Ectodermal cell (in vitro differentiated cells): ENCODE measurements at regions not wholly inside any gene's neighbourhood (a gene's known extent, or its start where the extent isn't known, plus 50 kb on each side); places are given as distances from the start of the nearest gene placed in this dataset.

Experiments used
- H3K27ac ChIP-seq: 2 replicates; pipeline ENCODE4 v1.7.0; 2013; ENCODE audit warnings: mild to moderate bottlenecking, low read depth, low read length; ENCODE audit not compliant: insufficient read depth, poor library complexity, severe bottlenecking
- H3K27me3 ChIP-seq: 2 replicates; pipeline ENCODE4 v1.7.0; 2013; ENCODE audit warnings: mild to moderate bottlenecking, low read length; ENCODE audit not compliant: insufficient read depth, control insufficient read depth, poor library complexity, severe bottlenecking
- H3K36me3 ChIP-seq: one replicate; pipeline ENCODE4 v1.7.0; 2013; ENCODE audit warnings: low read length; ENCODE audit not compliant: control insufficient read depth, insufficient read depth
- H3K4me1 ChIP-seq: one replicate; pipeline ENCODE4 v1.7.0; 2013; ENCODE audit warnings: low read length; ENCODE audit not compliant: control insufficient read depth, insufficient read depth
- H3K4me3 ChIP-seq: 2 replicates; pipeline ENCODE4 v1.7.0; 2013; ENCODE audit warnings: low read depth, low read length, control low read depth; ENCODE audit not compliant: insufficient read depth
- H3K9me3 ChIP-seq: 2 replicates; pipeline ENCODE4 v1.7.0; 2013; ENCODE audit warnings: mild to moderate bottlenecking, low read length, moderate library complexity; ENCODE audit not compliant: control insufficient read depth
- WGBS, 2 experiments: methylation state at CpG; one replicate each; pipeline ENCODE4 v1.1.7; 2013; ENCODE audit warnings: missing lambda C conversion rate in 2 of 2; 5-methylcytosine and 5-hydroxymethylcytosine counted together

GRCh38 chr7:69335331-69335730 is 262.9 kb upstream of the AUTS2 start:
- Histone ChIP-seq H3K27ac (no peak overlapping the region), H3K9me3 (no peaks in the 10 kb centered on the region), H3K36me3 (no peaks in the 10 kb centered on the region), H3K27me3 (no peaks in the 10 kb centered on the region), H3K4me1 (no peaks in the 10 kb centered on the region), H3K4me3 (no peak overlapping the region)
- WGBS, 2 experiments, result 91 to 94% methylated on average over 8 of the region's 8 CpGs

- Histone ChIP-seq H3K27me3 (no peaks in the 10 kb centered on the region), H3K36me3 (no peaks in the 10 kb centered on the region), H3K4me3 (no peak overlapping the region), H3K9me3 (no peaks in the 10 kb centered on the region), H3K27ac (no peak overlapping the region), H3K4me1 (no peaks in the 10 kb centered on the region)
- 91 to 100% methylated on average over 3 of the region's 3 CpGs for WGBS, 2 experiments
Observed at GRCh38 chr7:69336976-69337375, 261.3 kb upstream of the AUTS2 start.

DNA sequence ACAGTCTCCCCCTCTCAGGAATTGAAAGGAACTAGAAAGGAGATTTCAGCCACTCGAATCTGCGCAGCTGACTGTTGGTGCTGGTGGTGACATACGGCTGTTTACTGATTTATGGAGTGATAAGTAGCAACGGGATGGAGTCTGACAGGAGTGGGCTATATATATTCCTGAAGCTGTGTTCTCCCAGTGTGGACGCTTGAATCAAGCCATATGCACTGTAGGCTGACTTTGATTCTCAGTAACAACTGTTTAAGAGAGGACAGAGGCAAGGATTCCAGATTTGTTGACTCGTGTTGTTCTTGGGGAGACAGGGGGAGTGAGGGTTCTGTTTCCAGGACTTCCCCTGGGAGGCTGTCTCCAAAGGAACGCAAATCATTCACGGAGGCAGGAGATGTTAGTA is 260.1 kb upstream of the AUTS2 start:
- 90 to 93% methylated on average over 8 of the region's 8 CpGs for WGBS, 2 experiments
- no peaks in the 10 kb centered on the region for H3K9me3 ChIP-seq
- no peak overlapping the region for H3K4me3 ChIP-seq

GRCh38 chr7:69341288-69341687 is 257.0 kb upstream of the AUTS2 start:
- Histone ChIP-seq H3K4me1 (no peaks in the 10 kb centered on the region), H3K9me3 (no peaks in the 10 kb centered on the region), H3K27ac (no peak overlapping the region), H3K27me3 (no peaks in the 10 kb centered on the region), H3K4me3 (no peak overlapping the region), H3K36me3 (no peaks in the 10 kb centered on the region)
- 89 to 98% methylated on average over 1 of the region's 1 CpG for WGBS, 2 experiments

More for the DNA sequence above, 260.1 kb upstream of the AUTS2 start:
- no peak overlapping the region for H3K27ac ChIP-seq
- no peaks in the 10 kb centered on the region for H3K4me1 ChIP-seq
- no peaks in the 10 kb centered on the region for H3K36me3 ChIP-seq
- H3K27me3 ChIP-seq, result no peaks in the 10 kb centered on the region

GRCh38 chr7:69342154-69342884 is 256.0 kb upstream of the AUTS2 start:
- H3K4me3 ChIP-seq, result no peak overlapping the region
- 89 to 92% methylated on average over 10 of the region's 10 CpGs for WGBS, 2 experiments
- no peaks in the 10 kb centered on the region for H3K4me1 ChIP-seq
- no peaks in the 10 kb centered on the region for H3K27me3 ChIP-seq
- no peaks in the 10 kb centered on the region for H3K36me3 ChIP-seq
- H3K27ac ChIP-seq, result no peak overlapping the region
- no peaks in the 10 kb centered on the region for H3K9me3 ChIP-seq

GRCh38 chr7:69349291-69349690 is 249.0 kb upstream of the AUTS2 start:
- no peaks in the 10 kb centered on the region for H3K36me3 ChIP-seq
- no peaks in the 10 kb centered on the region for H3K4me1 ChIP-seq
- 9 to 36% methylated on average over 2 to 3 of the region's 3 CpGs for WGBS, 2 experiments
- H3K27me3 ChIP-seq, result no peaks in the 10 kb centered on the region
- H3K9me3 ChIP-seq, result no peaks in the 10 kb centered on the region
- no peak overlapping the region for H3K4me3 ChIP-seq
- H3K27ac ChIP-seq, result no peak overlapping the region

DNA sequence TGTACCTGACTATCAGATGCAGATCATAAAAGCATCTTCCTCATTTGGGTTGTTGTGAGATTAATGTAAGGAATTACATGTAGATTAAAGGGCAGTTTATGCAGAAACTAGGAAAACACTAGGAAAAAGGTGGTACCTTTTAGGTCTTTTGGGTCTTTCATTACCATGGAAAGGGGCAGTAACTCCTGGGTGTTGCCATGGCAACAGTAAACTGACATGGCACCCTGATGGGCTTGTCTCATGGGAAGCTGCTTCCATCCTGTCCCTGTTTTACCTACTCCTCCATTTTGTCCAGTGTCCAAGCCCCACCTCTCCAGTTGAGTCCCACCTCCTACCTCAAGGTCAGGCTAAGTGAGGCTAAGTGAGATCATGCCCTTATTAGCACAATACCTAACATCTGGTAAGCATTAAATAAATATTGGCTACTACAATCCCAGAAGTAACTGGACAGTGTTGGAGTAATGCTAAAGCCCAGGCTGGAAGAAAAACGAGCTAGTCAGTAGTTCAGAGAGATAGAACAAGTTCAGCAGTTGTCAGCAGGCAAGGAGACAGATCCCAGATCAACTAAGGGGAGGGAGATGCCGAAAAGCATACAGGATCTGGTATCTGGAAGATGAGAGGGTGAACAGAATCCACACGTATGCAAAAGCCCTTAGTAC is 240.0 kb upstream of the AUTS2 start:
- H3K9me3 ChIP-seq, result peaks cover 2% of the 10 kb centered on the region
- 89 to 91% methylated on average over 3 of the region's 3 CpGs for WGBS, 2 experiments
- no peak overlapping the region for H3K4me3 ChIP-seq
- H3K36me3 ChIP-seq, result no peaks in the 10 kb centered on the region
- H3K4me1 ChIP-seq, result peaks cover 3% of the 10 kb centered on the region
- H3K27me3 ChIP-seq, result no peaks in the 10 kb centered on the region
- H3K27ac ChIP-seq, result no peak overlapping the region

DNA sequence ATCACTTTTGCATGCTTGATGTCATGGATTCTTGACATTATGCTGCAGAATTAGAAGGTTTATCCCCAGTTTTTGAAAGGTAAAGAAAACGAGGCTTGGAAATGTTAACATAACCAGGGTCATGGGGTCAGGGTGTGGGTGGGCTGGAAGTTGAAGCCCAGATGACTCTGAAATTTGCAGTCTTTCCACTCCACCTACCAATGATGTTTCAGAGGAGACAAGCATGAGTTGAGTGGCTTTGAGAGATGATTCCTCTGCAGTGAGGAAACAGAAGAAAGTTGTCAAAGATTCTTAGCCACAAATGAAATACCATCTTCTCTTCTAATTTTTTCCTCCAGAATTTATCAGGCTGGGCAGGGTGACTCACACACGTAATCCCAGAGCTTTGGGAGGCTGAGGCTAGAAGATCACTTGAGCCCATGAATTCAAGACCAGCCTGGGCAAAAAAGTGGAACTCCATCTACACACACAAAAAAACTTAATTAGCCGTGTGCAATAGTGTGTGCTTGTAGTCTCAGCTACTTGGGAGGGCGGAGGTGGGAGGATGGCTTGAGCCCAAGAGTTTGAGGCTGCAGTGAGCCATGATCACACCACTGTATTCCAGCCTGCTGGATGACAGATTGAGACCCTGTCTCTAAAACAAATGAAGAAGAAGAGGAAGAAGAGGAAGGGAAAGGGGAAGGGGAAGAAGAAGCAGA is 239.1 kb upstream of the AUTS2 start:
- WGBS, 2 experiments, result 87 to 91% methylated on average over 4 of the region's 4 CpGs
- Histone ChIP-seq H3K4me3 (no peak overlapping the region), H3K27me3 (no peaks in the 10 kb centered on the region), H3K27ac (no peak overlapping the region), H3K36me3 (no peaks in the 10 kb centered on the region), H3K9me3 (peaks cover 2% of the 10 kb centered on the region), H3K4me1 (peaks cover 3% of the 10 kb centered on the region)

DNA sequence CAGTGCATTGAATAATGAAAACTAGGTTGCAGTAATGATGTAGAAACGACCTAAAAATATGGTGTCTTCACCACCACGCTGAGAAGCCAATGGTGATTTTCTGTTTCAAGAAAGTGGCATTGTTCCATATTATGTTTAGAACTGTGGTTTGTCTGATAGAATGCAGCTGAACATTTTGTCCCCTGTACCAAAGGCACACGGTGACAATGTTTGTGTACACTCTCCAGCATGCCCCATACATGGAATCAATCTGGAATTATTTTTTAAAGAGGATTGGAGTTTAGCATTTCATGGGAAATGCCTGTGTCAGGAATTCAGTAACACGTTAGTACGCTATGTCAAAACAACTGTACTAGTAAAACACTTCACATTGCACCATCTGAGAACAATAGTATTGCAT is 237.4 kb upstream of the AUTS2 start:
- H3K27ac ChIP-seq, result no peak overlapping the region
- WGBS, 2 experiments, result 90 to 94% methylated on average over 5 of the region's 5 CpGs
- H3K9me3 ChIP-seq, result peaks cover 2% of the 10 kb centered on the region
- peaks cover 3% of the 10 kb centered on the region for H3K4me1 ChIP-seq
- H3K36me3 ChIP-seq, result no peaks in the 10 kb centered on the region
- H3K4me3 ChIP-seq, result no peak overlapping the region
- no peaks in the 10 kb centered on the region for H3K27me3 ChIP-seq

- Histone ChIP-seq H3K27me3 (no peaks in the 10 kb centered on the region), H3K9me3 (peaks cover 2% of the 10 kb centered on the region), H3K36me3 (no peaks in the 10 kb centered on the region), H3K4me1 (peaks cover 2% of the 10 kb centered on the region), H3K4me3 (no peak overlapping the region), H3K27ac (no peak overlapping the region)
- WGBS, 2 experiments, result 92 to 95% methylated on average over 9 of the region's 9 CpGs
Observed at GRCh38 chr7:69363136-69363535, 235.1 kb upstream of the AUTS2 start.
